Fibroblast of the aortic adventitia (primary cell): ENCODE measurements at regions not wholly inside any gene's neighbourhood (a gene's known extent, or its start where the extent isn't known, plus 50 kb on each side); places are given as distances from the start of the nearest gene placed in this dataset. TPM values are rescaled to one million over a fixed set of nuclear protein-coding genes. Genes with fewer than 3 reads are reported as not detected.
A peak's percentile ranks its signal among the peaks of the same experiment; 100 is the strongest.

ENCODE experiments used
- DNase-seq: peaks from one replicate; pipeline ENCODE4 v3.0.0-alpha.2; 2010; ENCODE audit warnings: low read depth
- H3K4me3 ChIP-seq: 2 replicates; pipeline ENCODE4 v1.5.1; 2011; ENCODE audit warnings: low read depth, mild to moderate bottlenecking, control low read depth, low read length, moderate library complexity
- CTCF ChIP-seq: IDR thresholded peaks from 2 replicates; pipeline ENCODE4 v1.5.1; 2011; ENCODE audit warnings: mild to moderate bottlenecking, low read length, control low read depth, inconsistent platforms; ENCODE audit not compliant: insufficient read depth
- small RNA-seq: library from RNA; depleted of rRNA; stranded (forward); fragments of <200 nt; gene quantifications from one replicate; pipeline ENCODE3, GENCODE V24; 2012

DNA sequence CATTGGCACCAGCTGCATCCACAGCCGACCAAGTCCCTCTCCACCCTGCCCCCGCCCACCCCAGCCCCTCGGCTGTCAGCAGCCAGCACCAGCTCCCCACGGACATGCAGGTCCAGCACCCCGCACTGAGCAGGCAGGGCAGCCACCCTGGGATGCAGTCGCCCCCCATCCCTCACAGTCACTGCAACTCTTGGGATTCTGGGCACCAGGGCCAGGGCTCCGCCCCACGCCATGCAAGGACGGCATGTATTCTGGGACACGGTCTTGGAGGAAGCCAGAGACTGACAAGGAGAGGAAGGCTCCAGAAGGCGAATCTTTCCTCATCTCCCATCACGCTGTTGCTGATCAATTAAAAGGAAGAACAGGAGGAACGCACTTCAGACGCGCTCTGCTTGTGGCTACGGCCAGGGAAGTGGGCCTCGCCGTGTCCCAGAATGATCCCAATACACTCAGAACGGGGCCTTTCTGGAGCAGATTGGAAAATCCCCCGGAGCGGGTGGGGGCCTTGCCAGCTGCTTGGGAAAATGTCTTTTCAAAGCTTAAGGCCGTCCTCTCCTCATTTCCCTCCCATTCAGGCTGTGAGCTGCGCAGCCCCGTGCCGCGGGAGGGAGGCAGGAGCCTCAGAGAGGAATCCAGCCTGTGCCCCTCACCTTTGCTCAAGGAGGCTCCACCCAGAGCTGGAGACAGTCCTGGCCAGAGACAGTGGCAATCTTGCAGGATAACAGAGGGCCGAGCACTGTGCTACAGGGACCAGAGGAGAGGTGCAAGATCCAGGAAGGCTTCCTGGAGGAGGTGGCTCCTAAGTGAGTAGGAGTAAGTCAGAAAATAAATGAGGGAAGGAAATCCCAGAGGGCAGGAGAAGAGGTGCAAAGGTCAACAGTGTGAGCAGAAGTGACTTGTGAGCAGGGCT is 54.1 kb upstream of the DIO3 start:
- no peak overlapping the region for H3K4me3 ChIP-seq
- DNase-seq = no peak

DNA sequence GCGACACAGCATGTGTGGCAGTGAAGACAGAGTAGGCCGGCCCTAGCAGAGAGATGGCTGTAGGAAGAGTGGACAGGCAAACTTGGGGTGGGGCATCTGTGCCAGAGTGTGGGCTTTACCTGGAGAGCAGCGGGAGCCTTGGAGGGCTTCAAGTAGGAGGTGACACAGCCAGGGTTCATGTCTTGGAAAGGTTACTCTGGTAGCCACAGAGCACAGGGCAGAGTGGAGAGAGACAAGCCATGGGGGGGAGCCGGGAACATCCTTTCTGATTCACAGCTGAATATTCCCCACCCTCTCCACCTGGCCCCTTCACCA is 53.5 kb upstream of the DIO3 start:
- DNase-seq = no peak
- TF ChIP-seq CTCF = no peak
- H3K4me3 ChIP-seq = no peak overlapping the region

More for the DNA sequence above, 54.1 kb upstream of the DIO3 start:
- TF ChIP-seq CTCF = no peak

DNA sequence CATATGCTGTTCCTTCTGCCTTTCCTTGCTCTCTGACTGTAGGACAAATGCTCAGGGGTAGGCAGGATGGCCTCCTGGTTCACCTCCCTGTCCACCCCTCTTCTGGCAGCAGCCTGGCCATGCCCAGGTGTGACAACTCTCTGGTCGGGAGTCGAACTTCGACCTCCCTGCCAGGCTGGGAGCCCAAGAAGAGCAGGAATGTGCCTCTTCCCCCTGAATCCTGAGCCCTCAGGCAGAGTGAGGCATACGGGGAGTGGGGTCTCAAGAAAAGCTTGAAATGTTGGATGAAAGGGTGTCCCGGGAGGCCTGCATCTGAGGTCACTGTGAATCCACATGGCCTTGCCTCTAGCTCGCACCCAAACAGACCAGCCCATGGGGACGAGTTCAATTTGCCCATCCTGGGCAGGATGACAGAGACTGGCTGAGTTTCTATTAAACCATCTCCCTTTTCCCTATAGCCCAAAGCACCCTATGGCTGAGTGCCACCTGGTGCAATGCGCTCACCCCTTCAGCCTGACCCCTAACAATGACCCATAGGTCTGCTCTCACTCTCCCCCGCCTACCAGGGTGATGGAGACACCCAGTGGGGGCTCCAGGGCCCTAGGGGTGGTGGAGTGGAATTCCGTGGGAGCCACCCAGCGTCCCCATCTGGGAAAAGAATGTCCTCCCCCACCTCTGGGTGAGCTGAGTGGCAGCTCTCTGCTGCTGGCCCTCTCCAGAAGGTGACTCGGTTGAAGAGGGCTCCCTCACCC is 52.9 kb upstream of the DIO3 start:
- DNase-seq = no peak
- no peak overlapping the region for H3K4me3 ChIP-seq
- no peak for TF ChIP-seq CTCF

GRCh38 chr14:101508948-101509729 is 52.2 kb upstream of the DIO3 start:
- no peak for TF ChIP-seq CTCF
- DNase-seq = no peak
- no peak overlapping the region for H3K4me3 ChIP-seq

- H3K4me3 ChIP-seq = no peak overlapping the region
- no peak for TF ChIP-seq CTCF
- no peak for DNase-seq
Observed at GRCh38 chr14:101509730-101510371, 51.4 kb upstream of the DIO3 start.

DNA sequence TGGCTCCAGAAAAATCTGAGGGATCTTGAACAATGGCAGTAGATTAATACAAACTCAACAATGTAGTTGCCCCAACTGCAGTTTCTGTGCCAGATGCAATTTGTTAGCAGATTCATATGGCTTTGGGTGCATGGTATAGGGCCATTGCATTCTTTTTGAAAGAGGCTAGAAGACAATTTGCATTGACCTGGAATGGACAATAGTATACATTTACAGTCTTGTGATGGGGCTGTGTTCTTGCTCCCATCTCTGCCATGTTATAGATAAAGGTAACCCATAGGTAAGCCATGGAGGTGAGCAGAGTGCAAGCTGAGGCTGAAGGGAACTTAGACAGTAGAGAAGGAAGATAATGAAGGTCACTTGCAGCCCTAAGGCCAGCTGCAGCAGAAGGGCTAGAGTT is 50.1 kb upstream of the DIO3 start:
- H3K4me3 ChIP-seq = no peak overlapping the region
- no peak for DNase-seq
- no peak for TF ChIP-seq CTCF

Small RNAs in the stretch of these regions (small RNA-seq; reads per million reads assigned to genes)
- gene MIR1185-1 (10.8 reads per million, percentile 94 among the genes with 10 or more reads in this experiment), gene MIR1185-2 (3.7 reads per million, percentile 84 among the genes with 10 or more reads in this experiment), gene MIR1193 (not detected), gene MIR1197 (0.45 reads per million), gene MIR134 (75.6 reads per million, percentile 97 among the genes with 10 or more reads in this experiment), gene MIR154 (139 reads per million, percentile 98 among the genes with 10 or more reads in this experiment), gene MIR299 (8.9 reads per million, percentile 93 among the genes with 10 or more reads in this experiment), gene MIR300 (not detected), gene MIR323A (46.2 reads per million, percentile 97 among the genes with 10 or more reads in this experiment), gene MIR323B (22.3 reads per million, percentile 96 among the genes with 10 or more reads in this experiment), gene MIR329-1 (0.19 reads per million), gene MIR329-2 (not detected), gene MIR369 (152 reads per million, percentile 98 among the genes with 10 or more reads in this experiment), gene MIR377 (3.3 reads per million, percentile 82 among the genes with 10 or more reads in this experiment), gene MIR379 (60.2 reads per million, percentile 97 among the genes with 10 or more reads in this experiment), gene MIR380 (6.2 reads per million, percentile 90 among the genes with 10 or more reads in this experiment), gene MIR381 (76.2 reads per million, percentile 97 among the genes with 10 or more reads in this experiment), gene MIR409 (372 reads per million, percentile 99 among the genes with 10 or more reads in this experiment), gene MIR411 (785 reads per million, percentile 99 among the genes with 10 or more reads in this experiment), gene MIR412 (0.83 reads per million, percentile 22 among the genes with 10 or more reads in this experiment), gene MIR485 (9.9 reads per million, percentile 93 among the genes with 10 or more reads in this experiment), gene MIR487A (48.3 reads per million, percentile 97 among the genes with 10 or more reads in this experiment), gene MIR487B (68.0 reads per million, percentile 97 among the genes with 10 or more reads in this experiment), gene MIR494 (256 reads per million, percentile 98 among the genes with 10 or more reads in this experiment), gene MIR495 (9.2 reads per million, percentile 93 among the genes with 10 or more reads in this experiment), gene MIR496 (9.9 reads per million, percentile 93 among the genes with 10 or more reads in this experiment), gene MIR539 (1.8 reads per million, percentile 63 among the genes with 10 or more reads in this experiment), gene MIR541 (0.45 reads per million), gene MIR543 (135 reads per million, percentile 98 among the genes with 10 or more reads in this experiment), gene MIR544A (not detected), gene MIR654 (36.2 reads per million, percentile 96 among the genes with 10 or more reads in this experiment), gene MIR655 (2.5 reads per million, percentile 75 among the genes with 10 or more reads in this experiment), gene MIR656 (2.1 reads per million, percentile 70 among the genes with 10 or more reads in this experiment), gene MIR668 (2.5 reads per million, percentile 76 among the genes with 10 or more reads in this experiment), gene MIR758 (8.5 reads per million, percentile 92 among the genes with 10 or more reads in this experiment), gene MIR889 (261 reads per million, percentile 98 among the genes with 10 or more reads in this experiment), gene RF00012 (not detected), gene RF00181 (not detected), gene SNORD114-10 (41.4 reads per million, percentile 97 among the genes with 10 or more reads in this experiment), gene SNORD114-11 (647 reads per million, percentile 99 among the genes with 10 or more reads in this experiment), gene SNORD114-12 (283 reads per million, percentile 98 among the genes with 10 or more reads in this experiment), gene SNORD114-13 (52.1 reads per million, percentile 97 among the genes with 10 or more reads in this experiment), gene SNORD114-14 (171 reads per million, percentile 98 among the genes with 10 or more reads in this experiment), gene SNORD114-15 (254 reads per million, percentile 98 among the genes with 10 or more reads in this experiment), gene SNORD114-16 (not detected), gene SNORD114-17 (2,671 reads per million, percentile 100 among the genes with 10 or more reads in this experiment), gene SNORD114-18 (not detected), gene SNORD114-19 (0.70 reads per million, percentile 13 among the genes with 10 or more reads in this experiment), gene SNORD114-20 (660 reads per million, percentile 99 among the genes with 10 or more reads in this experiment), gene SNORD114-21 (679 reads per million, percentile 99 among the genes with 10 or more reads in this experiment), gene SNORD114-22 (6,330 reads per million, percentile 100 among the genes with 10 or more reads in this experiment), gene SNORD114-23 (995 reads per million, percentile 99 among the genes with 10 or more reads in this experiment), gene SNORD114-24 (128 reads per million, percentile 98 among the genes with 10 or more reads in this experiment), gene SNORD114-25 (513 reads per million, percentile 99 among the genes with 10 or more reads in this experiment), gene SNORD114-26 (not detected), gene SNORD114-27 (not detected), gene SNORD114-28 (98.6 reads per million, percentile 98 among the genes with 10 or more reads in this experiment), gene SNORD114-29 (0.70 reads per million, percentile 13 among the genes with 10 or more reads in this experiment), gene SNORD114-30 (not detected), gene SNORD114-31 (not detected), gene SNORD114-5 (5.3 reads per million, percentile 89 among the genes with 10 or more reads in this experiment), gene SNORD114-6 (not detected), gene SNORD114-7 (not detected), gene SNORD114-9 (2,029 reads per million, percentile 99 among the genes with 10 or more reads in this experiment)
